Endothelial cell of umbilical vein (primary cell): ENCODE measurements at regions not wholly inside any gene's neighbourhood (a gene's known extent, or its start where the extent isn't known, plus 50 kb on each side); places are given as distances from the start of the nearest gene placed in this dataset.

Experiments
- BruUV-seq: library from RNA; stranded (reverse); fragments of 400-500 nt; replicated peaks from 2 replicates; lab custom pipeline; 2021; lab: Mats Ljungman, UMichigan
- CTCF ChIA-PET: fragments of 300-600, 350-600 bp; sonication (Branson Sonifier 250); formaldehyde crosslinking; loops from one replicate; lab custom pipeline; 2021; ENCODE audit warnings: antibody characterized with exemption, inconsistent platforms; lab: Charles Lee
- POLR2A ChIA-PET: fragments of 300-600, 350-600 bp; sonication (Branson Sonifier 250); formaldehyde crosslinking; loops from one replicate; lab custom pipeline; 2021; ENCODE audit warnings: antibody characterized with exemption, inconsistent platforms; lab: Charles Lee
- DNase-seq: peaks from one replicate; pipeline ENCODE4 v3.0.0-alpha.2; 2011; ENCODE audit warnings: low read depth, low spot score
- FAIRE-seq: peaks from 2 replicates; lab custom pipeline; 2011; peaks lifted over from hg19 to GRCh38; lab: Jason Lieb, UNC
- H2AFZ ChIP-seq: 2 replicates; pipeline ENCODE4 v1.6.0; 2012; ENCODE audit warnings: low read depth, low read length, control low read depth, inconsistent platforms
- H3K27ac ChIP-seq: 2 replicates; pipeline ENCODE4 v1.5.1; 2011; ENCODE audit warnings: low read depth, mild to moderate bottlenecking, control low read depth, low read length, moderate library complexity; ENCODE audit not compliant: insufficient read depth
- H3K27me3 ChIP-seq, 2 experiments: 2 replicates each; pipeline versions ENCODE4 v1.6.0 to v1.6.1; 2011; ENCODE audit warnings: low read length in 2 of 2, mixed read lengths in 1 of 2; ENCODE audit not compliant: control insufficient read depth in 2 of 2, insufficient read depth in 2 of 2
- H3K36me3 ChIP-seq, 2 experiments: 2 replicates in 1 of 2; 3 replicates in 1 of 2; pipeline ENCODE4 v1.5.1; 2011; ENCODE audit warnings: low read length in 2 of 2, mild to moderate bottlenecking in 1 of 2, moderate library complexity in 1 of 2; ENCODE audit not compliant: control insufficient read depth in 2 of 2, insufficient read depth in 2 of 2; ENCODE audit errors: extremely low read depth in 1 of 2
- H3K4me1 ChIP-seq: 3 replicates; pipeline ENCODE4 v1.5.1; 2011; ENCODE audit warnings: mild to moderate bottlenecking, low read length; ENCODE audit not compliant: control insufficient read depth, insufficient read depth; ENCODE audit errors: extremely low read depth
- H3K4me2 ChIP-seq: 2 replicates; pipeline ENCODE4 v1.6.1; 2011; ENCODE audit warnings: low read length, control low read depth, mixed read lengths; ENCODE audit not compliant: insufficient read depth
- H3K4me3 ChIP-seq, 3 experiments: fragments of 200-600 bp in 1 of 3; sonication (generic), shearing (Covaris generic) in 1 of 3; replicated peaks in 1 of 3; 2 replicates each; pipeline ENCODE4 v1.5.1; 2011 to 2016; ENCODE audit warnings: control low read depth in 3 of 3, low read length in 3 of 3, mild to moderate bottlenecking in 2 of 3, inconsistent platforms in 1 of 3, low read depth in 1 of 3, moderate library complexity in 1 of 3; ENCODE audit not compliant: insufficient read depth in 1 of 3
- H3K79me2 ChIP-seq: 2 replicates; pipeline ENCODE4 v1.6.0; 2012; ENCODE audit warnings: low read length, inconsistent platforms; ENCODE audit not compliant: control insufficient read depth, insufficient read depth
- H3K9ac ChIP-seq: replicated peaks from 2 replicates; pipeline ENCODE3; 2011; ENCODE audit warnings: low read length, control low read depth; ENCODE audit not compliant: insufficient read depth; ENCODE audit errors: extremely low read depth
- H3K9me1 ChIP-seq: replicated peaks from 3 replicates; pipeline ENCODE4 v1.6.0; 2011; ENCODE audit warnings: mild to moderate bottlenecking, low read length; ENCODE audit not compliant: control insufficient read depth, insufficient read depth; ENCODE audit errors: extremely low read depth
- H3K9me3 ChIP-seq: replicated peaks from 2 replicates; pipeline ENCODE4 v1.5.1; 2012; ENCODE audit warnings: low read length, inconsistent platforms; ENCODE audit not compliant: control insufficient read depth, insufficient read depth
- H4K20me1 ChIP-seq: replicated peaks from 2 replicates; pipeline ENCODE3; 2011; ENCODE audit warnings: mild to moderate bottlenecking, low read length; ENCODE audit not compliant: control insufficient read depth, insufficient read depth; ENCODE audit errors: extremely low read depth
- CTCF ChIP-seq, 2 donors: IDR thresholded peaks; 1 replicate in 1 of 2; 2 replicates in 1 of 2; pipeline ENCODE4 v1.5.1; 2011; ENCODE audit warnings: low read length in 2 of 2, mild to moderate bottlenecking in 2 of 2, moderate library complexity in 2 of 2, control low read depth in 1 of 2, inconsistent platforms in 1 of 2, low read depth in 1 of 2; ENCODE audit not compliant: insufficient read depth in 1 of 2; ENCODE audit errors: extremely low read depth in 1 of 2
- EZH2 ChIP-seq: IDR thresholded peaks from 2 replicates; pipeline ENCODE4 v1.6.1; 2012; ENCODE audit warnings: borderline replicate concordance, low read depth, mild to moderate bottlenecking, moderate library complexity, low read length, inconsistent platforms; ENCODE audit not compliant: severe bottlenecking
- FOS ChIP-seq: IDR thresholded peaks from 2 replicates; pipeline ENCODE4 v1.6.1; 2011; ENCODE audit warnings: mild to moderate bottlenecking, low read length, moderate library complexity, borderline replicate concordance; ENCODE audit not compliant: insufficient read depth
- GATA2 ChIP-seq: IDR thresholded peaks from 2 replicates; pipeline ENCODE4 v1.7.0; 2011; ENCODE audit warnings: low read depth, mild to moderate bottlenecking, moderate library complexity, mixed read lengths, low read length; ENCODE audit not compliant: insufficient read length, insufficient read depth
- JUN ChIP-seq: IDR thresholded peaks from 2 replicates; pipeline ENCODE4 v1.6.1; 2011; ENCODE audit warnings: borderline replicate concordance, low read depth; ENCODE audit not compliant: insufficient read length, insufficient read depth
- MAX ChIP-seq: IDR thresholded peaks from 2 replicates; pipeline ENCODE4 v1.6.1; 2011; ENCODE audit not compliant: insufficient read depth, insufficient read length
- MYC ChIP-seq: IDR thresholded peaks from one replicate; pipeline ENCODE4 v1.6.1; 2011; ENCODE audit warnings: mild to moderate bottlenecking, low read depth, low read length
- POLR2A ChIP-seq: IDR thresholded peaks from 2 replicates; pipeline ENCODE4 v1.6.1; 2012; ENCODE audit warnings: low read depth, mild to moderate bottlenecking, control low read depth, low read length
- POLR2AphosphoS5 ChIP-seq: IDR thresholded peaks from 2 replicates; pipeline ENCODE4 v1.6.1; 2012; ENCODE audit warnings: low read depth, mild to moderate bottlenecking, control low read depth, low read length, moderate library complexity; ENCODE audit not compliant: insufficient read depth
- dilution Hi-C: fragments of 300-500 bp; cut with MboI; formaldehyde crosslinking; loops from one replicate; pipeline ENCODE4 v1.15.0; 2019; ENCODE audit warnings: low sequenced_read_pairs; ENCODE audit not compliant: extremely low pct_ligation_motif_present
- intact Hi-C: fragments of 100-400 bp; cut with micrococcal nuclease; formaldehyde crosslinking; loops from one replicate; pipeline ENCODE4 v1.10.0; 2022

GRCh38 chr3:28598165-28598564 lies 249.5 kb upstream of the AZI2 start:
- no peaks in the 10 kb centered on the region for H3K27me3 ChIP-seq
- no peaks in the 10 kb centered on the region for H3K9me1 ChIP-seq
- no peak overlapping the region for H3K4me3 ChIP-seq
- POLR2A ChIA-PET: no interaction called here
- no peak overlapping the region for H3K9ac ChIP-seq
- TF ChIP-seq POLR2A (no peak), CTCF (IDR thresholded peaks at IDR 0.05; ENCODE audit: extremely low read depth in 1 of 2, insufficient read depth in 1 of 2, low read depth in 1 of 2, low read length in 2 of 2) (no peak), JUN (no peak), EZH2 (no peak), FOS (no peak), MYC (no peak), POLR2AphosphoS5 (no peak), GATA2 (no peak), MAX (no peak)
- DNase-seq (no peak), FAIRE-seq (no peak)
- BruUV-seq: no TSS peak
- no peak overlapping the region for H3K27ac ChIP-seq
- CTCF ChIA-PET: no interaction called here
- no peaks in the 10 kb centered on the region for H3K4me1 ChIP-seq
- intact Hi-C loops (no loop called here), dilution Hi-C loops (no loop called here)
- H4K20me1 ChIP-seq: no peaks in the 10 kb centered on the region
- no peaks in the 10 kb centered on the region for H3K9me3 ChIP-seq
- H2AFZ ChIP-seq: no peak overlapping the region
- H3K4me2 ChIP-seq: no peak overlapping the region
- H3K36me3 ChIP-seq: no peaks in the 10 kb centered on the region
- no peaks in the 10 kb centered on the region for H3K79me2 ChIP-seq
